ENCODE measurements at regions not wholly inside any gene's neighbourhood (a gene's known extent, or its start where the extent isn't known, plus 50 kb on each side); places are given as distances from the start of the nearest gene placed in this dataset.

- H3K4ac ChIP-seq (ENCODE audit: low read depth in 1 of 2, low read length in 2 of 2), result no peak overlapping the region
- H3K79me1 ChIP-seq (replicated peaks; ENCODE audit: low read length, poor library complexity, severe bottlenecking), result no peaks in the 10 kb centered on the region
- H3K36me3 ChIP-seq (ENCODE audit: control insufficient read depth in 1 of 2, insufficient read depth in 2 of 2, low read depth in 1 of 2, low read length in 2 of 2), result no peaks in the 10 kb centered on the region
- H3K14ac ChIP-seq (ENCODE audit: low read length in 2 of 2), result no peak overlapping the region
- H3K9me3 ChIP-seq (ENCODE audit: control insufficient read depth, low read length), result no peaks in the 10 kb centered on the region
- no peak overlapping the region for H2BK5ac ChIP-seq (ENCODE audit: low read depth, low read length, poor library complexity, severe bottlenecking)
- no peak overlapping the region for H2BK120ac ChIP-seq (ENCODE audit: low read depth, low read length)
- no peak overlapping the region for H4K8ac ChIP-seq (ENCODE audit: low read length)
- H2BK12ac ChIP-seq (ENCODE audit: low read length in 2 of 2), result no peak overlapping the region
- H3K4me1 ChIP-seq (ENCODE audit: control insufficient read depth, insufficient read depth, low read depth, low read length), result peaks cover 2% of the 10 kb centered on the region
- H3K4me2 ChIP-seq (ENCODE audit: low read length, poor library complexity, severe bottlenecking), result no peak overlapping the region
- no peak overlapping the region for H3K18ac ChIP-seq (ENCODE audit: low read depth in 1 of 2, low read length in 2 of 2)
- H4K91ac ChIP-seq (ENCODE audit: low read length), result no peak overlapping the region
- H2AFZ ChIP-seq (ENCODE audit: low read depth, low read length), result no peak overlapping the region
- no peak overlapping the region for H3K27ac ChIP-seq (ENCODE audit: low read length, poor library complexity, severe bottlenecking)
- no peak overlapping the region for H3K9ac ChIP-seq (ENCODE audit: low read length)
- H3K23ac ChIP-seq (ENCODE audit: low read length in 2 of 2), result no peak overlapping the region
- no peaks in the 10 kb centered on the region for H3K27me3 ChIP-seq (ENCODE audit: control insufficient read depth in 1 of 2, insufficient read depth in 1 of 2, low read length in 2 of 2)
- no peak overlapping the region for H2BK15ac ChIP-seq (ENCODE audit: low read depth, poor library complexity, severe bottlenecking)
- H2AK5ac ChIP-seq (ENCODE audit: low read length, severe bottlenecking), result no peak overlapping the region
- 79% methylated on average over 3 of the region's 3 CpGs for WGBS
- H3K4me3 ChIP-seq (ENCODE audit: insufficient read depth in 1 of 2, low read depth in 1 of 2, low read length in 2 of 2), result no peak overlapping the region
- no peak for DNase-seq
Measured at GRCh38 chr15:37678124-37678523, 256.3 kb upstream of the TMCO5A start.

DNA sequence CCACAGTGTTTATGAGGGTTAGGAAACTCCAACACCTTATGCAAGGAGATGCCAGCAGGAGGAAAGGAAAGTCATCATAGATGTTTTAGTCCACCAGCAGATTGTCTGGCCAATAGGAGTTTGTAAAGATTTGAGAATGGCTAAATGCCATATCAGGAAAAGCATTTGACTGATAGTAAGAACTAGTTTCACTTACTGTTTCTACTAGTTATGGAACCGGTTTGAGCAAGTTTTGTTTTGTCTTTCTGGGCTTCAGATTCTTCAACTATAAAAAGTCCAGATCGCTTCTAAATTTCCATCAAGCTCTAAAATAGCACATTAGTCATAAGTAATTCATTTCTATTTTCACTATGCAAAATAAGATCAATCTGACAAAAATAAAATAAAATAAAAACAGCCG lies 254.8 kb upstream of the TMCO5A start:
- 100% methylated on average over 1 of the region's 3 CpGs for WGBS
- Histone ChIP-seq H3K18ac (ENCODE audit: low read depth in 1 of 2, low read length in 2 of 2) (no peak overlapping the region), H3K4ac (ENCODE audit: low read depth in 1 of 2, low read length in 2 of 2) (no peak overlapping the region), H2BK5ac (ENCODE audit: low read depth, low read length, poor library complexity, severe bottlenecking) (no peak overlapping the region), H3K36me3 (ENCODE audit: control insufficient read depth in 1 of 2, insufficient read depth in 2 of 2, low read depth in 1 of 2, low read length in 2 of 2) (no peaks in the 10 kb centered on the region), H3K79me1 (replicated peaks; ENCODE audit: low read length, poor library complexity, severe bottlenecking) (no peaks in the 10 kb centered on the region), H3K4me1 (ENCODE audit: control insufficient read depth, insufficient read depth, low read depth, low read length) (peaks cover 2% of the 10 kb centered on the region), H2BK12ac (ENCODE audit: low read length in 2 of 2) (no peak overlapping the region), H3K9me3 (ENCODE audit: control insufficient read depth, low read length) (no peaks in the 10 kb centered on the region), H2BK15ac (ENCODE audit: low read depth, poor library complexity, severe bottlenecking) (no peak overlapping the region), H3K27me3 (ENCODE audit: control insufficient read depth in 1 of 2, insufficient read depth in 1 of 2, low read length in 2 of 2) (no peaks in the 10 kb centered on the region), H3K14ac (ENCODE audit: low read length in 2 of 2) (no peak overlapping the region), H2BK120ac (ENCODE audit: low read depth, low read length) (no peak overlapping the region), H3K4me2 (ENCODE audit: low read length, poor library complexity, severe bottlenecking) (no peak overlapping the region), H4K91ac (ENCODE audit: low read length) (no peak overlapping the region), H3K9ac (ENCODE audit: low read length) (no peak overlapping the region), H3K27ac (ENCODE audit: low read length, poor library complexity, severe bottlenecking) (no peak overlapping the region), H2AK5ac (ENCODE audit: low read length, severe bottlenecking) (no peak overlapping the region), H4K8ac (ENCODE audit: low read length) (no peak overlapping the region), H3K4me3 (ENCODE audit: insufficient read depth in 1 of 2, low read depth in 1 of 2, low read length in 2 of 2) (no peak overlapping the region), H3K23ac (ENCODE audit: low read length in 2 of 2) (no peak overlapping the region), H2AFZ (ENCODE audit: low read depth, low read length) (no peak overlapping the region)
- DNase-seq, result no peak

GRCh38 chr15:37682304-37682703 lies 252.1 kb upstream of the TMCO5A start:
- H2BK120ac ChIP-seq (ENCODE audit: low read depth, low read length), result no peak overlapping the region
- H3K4me1 ChIP-seq (ENCODE audit: control insufficient read depth, insufficient read depth, low read depth, low read length), result peaks cover 2% of the 10 kb centered on the region
- no peak overlapping the region for H3K14ac ChIP-seq (ENCODE audit: low read length in 2 of 2)
- H2BK15ac ChIP-seq (ENCODE audit: low read depth, poor library complexity, severe bottlenecking), result no peak overlapping the region
- H3K36me3 ChIP-seq (ENCODE audit: control insufficient read depth in 1 of 2, insufficient read depth in 2 of 2, low read depth in 1 of 2, low read length in 2 of 2), result no peaks in the 10 kb centered on the region
- H2BK5ac ChIP-seq (ENCODE audit: low read depth, low read length, poor library complexity, severe bottlenecking), result no peak overlapping the region
- no peak overlapping the region for H3K4ac ChIP-seq (ENCODE audit: low read depth in 1 of 2, low read length in 2 of 2)
- DNase-seq, result peak; percentile 15
- no peak overlapping the region for H2AFZ ChIP-seq (ENCODE audit: low read depth, low read length)
- no peak overlapping the region for H4K8ac ChIP-seq (ENCODE audit: low read length)
- no peak overlapping the region for H3K9ac ChIP-seq (ENCODE audit: low read length)
- 76% methylated on average over 3 of the region's 4 CpGs for WGBS
- no peak overlapping the region for H3K18ac ChIP-seq (ENCODE audit: low read depth in 1 of 2, low read length in 2 of 2)
- H2BK12ac ChIP-seq (ENCODE audit: low read length in 2 of 2), result no peak overlapping the region
- no peak overlapping the region for H3K27ac ChIP-seq (ENCODE audit: low read length, poor library complexity, severe bottlenecking)
- no peak overlapping the region for H2AK5ac ChIP-seq (ENCODE audit: low read length, severe bottlenecking)
- no peak overlapping the region for H3K4me2 ChIP-seq (ENCODE audit: low read length, poor library complexity, severe bottlenecking)
- H3K4me3 ChIP-seq (ENCODE audit: insufficient read depth in 1 of 2, low read depth in 1 of 2, low read length in 2 of 2), result no peak overlapping the region
- no peak overlapping the region for H3K23ac ChIP-seq (ENCODE audit: low read length in 2 of 2)
- H3K9me3 ChIP-seq (ENCODE audit: control insufficient read depth, low read length), result peaks cover 4% of the 10 kb centered on the region
- H4K91ac ChIP-seq (ENCODE audit: low read length), result no peak overlapping the region
- H3K79me1 ChIP-seq (replicated peaks; ENCODE audit: low read length, poor library complexity, severe bottlenecking), result no peaks in the 10 kb centered on the region
- H3K27me3 ChIP-seq (ENCODE audit: control insufficient read depth in 1 of 2, insufficient read depth in 1 of 2, low read length in 2 of 2), result no peaks in the 10 kb centered on the region

DNA sequence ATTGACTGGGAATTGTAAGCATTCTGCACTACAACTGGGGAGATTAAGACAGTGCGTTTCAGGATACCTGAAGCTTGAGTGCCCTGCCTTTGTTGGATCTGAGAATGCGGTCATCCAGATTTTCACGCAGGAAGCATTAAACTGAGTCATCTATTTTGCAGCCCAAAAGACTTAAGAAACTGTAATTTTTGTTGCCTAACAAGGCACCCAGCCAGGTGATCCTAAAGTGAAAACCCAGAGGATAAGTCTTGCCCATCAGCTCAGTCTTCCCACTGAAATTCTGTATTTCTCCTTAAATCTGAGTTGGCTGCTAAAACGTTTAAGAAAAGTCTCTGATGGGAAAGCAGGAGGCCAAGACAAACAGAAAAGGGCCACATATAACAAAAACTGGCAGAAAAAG lies 242.5 kb upstream of the TMCO5A start:
- Histone ChIP-seq H3K27me3 (ENCODE audit: control insufficient read depth in 1 of 2, insufficient read depth in 1 of 2, low read length in 2 of 2) (no peaks in the 10 kb centered on the region), H2BK12ac (ENCODE audit: low read length in 2 of 2) (no peak overlapping the region), H2BK120ac (ENCODE audit: low read depth, low read length) (no peak overlapping the region), H3K9me3 (ENCODE audit: control insufficient read depth, low read length) (peaks cover 18% of the 10 kb centered on the region), H3K79me1 (replicated peaks; ENCODE audit: low read length, poor library complexity, severe bottlenecking) (no peaks in the 10 kb centered on the region), H3K14ac (ENCODE audit: low read length in 2 of 2) (no peak overlapping the region), H3K4ac (ENCODE audit: low read depth in 1 of 2, low read length in 2 of 2) (no peak overlapping the region), H3K27ac (ENCODE audit: low read length, poor library complexity, severe bottlenecking) (no peak overlapping the region), H2BK5ac (ENCODE audit: low read depth, low read length, poor library complexity, severe bottlenecking) (no peak overlapping the region), H2BK15ac (ENCODE audit: low read depth, poor library complexity, severe bottlenecking) (no peak overlapping the region), H4K8ac (ENCODE audit: low read length) (no peak overlapping the region), H3K23ac (ENCODE audit: low read length in 2 of 2) (no peak overlapping the region), H2AK5ac (ENCODE audit: low read length, severe bottlenecking) (no peak overlapping the region), H4K91ac (ENCODE audit: low read length) (no peak overlapping the region), H3K4me2 (ENCODE audit: low read length, poor library complexity, severe bottlenecking) (no peak overlapping the region), H3K4me1 (ENCODE audit: control insufficient read depth, insufficient read depth, low read depth, low read length) (peaks cover 2% of the 10 kb centered on the region), H3K4me3 (ENCODE audit: insufficient read depth in 1 of 2, low read depth in 1 of 2, low read length in 2 of 2) (no peak overlapping the region), H2AFZ (ENCODE audit: low read depth, low read length) (no peak overlapping the region), H3K18ac (ENCODE audit: low read depth in 1 of 2, low read length in 2 of 2) (no peak overlapping the region), H3K36me3 (ENCODE audit: control insufficient read depth in 1 of 2, insufficient read depth in 2 of 2, low read depth in 1 of 2, low read length in 2 of 2) (no peaks in the 10 kb centered on the region), H3K9ac (ENCODE audit: low read length) (no peak overlapping the region)
- 92% methylated on average over 3 of the region's 4 CpGs for WGBS
- no peak for DNase-seq

Measured in mesenchymal stem cell (in vitro differentiated cells and primary cell).